ENCODE measurements at regions not wholly inside any gene's neighbourhood (a gene's known extent, or its start where the extent isn't known, plus 50 kb on each side); places are given as distances from the start of the nearest gene placed in this dataset.

DNA sequence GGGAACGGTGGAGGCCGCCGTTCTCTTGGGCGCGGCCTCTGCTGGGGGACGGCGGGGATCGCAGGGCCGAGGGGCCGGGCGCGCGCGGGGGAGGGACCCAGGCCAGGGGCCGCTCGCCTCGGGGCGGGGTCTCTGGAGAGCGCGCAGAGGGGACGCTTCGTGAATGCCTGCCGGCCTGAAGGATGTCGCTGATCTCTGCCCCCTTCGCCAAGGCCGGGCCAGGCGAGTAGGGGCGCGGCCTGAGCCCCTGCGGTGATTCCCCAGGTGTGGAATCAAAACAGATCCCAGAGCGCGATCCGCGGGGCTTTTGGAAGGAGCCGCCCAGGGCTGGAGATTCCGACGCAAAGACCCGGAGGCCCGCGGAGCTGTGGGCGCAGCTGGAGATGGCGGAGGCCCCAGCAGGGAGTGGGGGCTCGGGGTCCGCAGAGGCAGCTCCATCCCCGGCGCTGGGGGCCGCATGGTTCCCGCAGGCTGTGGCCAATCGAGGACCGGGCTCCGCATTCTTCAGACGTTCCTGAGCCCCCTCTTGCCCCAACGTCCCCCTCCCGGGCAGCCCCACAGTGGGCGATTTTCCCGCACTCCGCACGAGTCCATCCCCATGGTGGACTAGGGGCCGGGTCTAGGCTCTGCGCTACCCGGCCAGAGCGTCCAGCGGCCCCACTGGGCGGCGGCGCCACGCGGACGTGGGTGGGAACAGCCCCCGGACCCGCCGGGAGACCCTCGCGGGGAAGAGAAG, 166.0 kb downstream of the ACTR3B start:
- TF ChIP-seq, protein P1, sequence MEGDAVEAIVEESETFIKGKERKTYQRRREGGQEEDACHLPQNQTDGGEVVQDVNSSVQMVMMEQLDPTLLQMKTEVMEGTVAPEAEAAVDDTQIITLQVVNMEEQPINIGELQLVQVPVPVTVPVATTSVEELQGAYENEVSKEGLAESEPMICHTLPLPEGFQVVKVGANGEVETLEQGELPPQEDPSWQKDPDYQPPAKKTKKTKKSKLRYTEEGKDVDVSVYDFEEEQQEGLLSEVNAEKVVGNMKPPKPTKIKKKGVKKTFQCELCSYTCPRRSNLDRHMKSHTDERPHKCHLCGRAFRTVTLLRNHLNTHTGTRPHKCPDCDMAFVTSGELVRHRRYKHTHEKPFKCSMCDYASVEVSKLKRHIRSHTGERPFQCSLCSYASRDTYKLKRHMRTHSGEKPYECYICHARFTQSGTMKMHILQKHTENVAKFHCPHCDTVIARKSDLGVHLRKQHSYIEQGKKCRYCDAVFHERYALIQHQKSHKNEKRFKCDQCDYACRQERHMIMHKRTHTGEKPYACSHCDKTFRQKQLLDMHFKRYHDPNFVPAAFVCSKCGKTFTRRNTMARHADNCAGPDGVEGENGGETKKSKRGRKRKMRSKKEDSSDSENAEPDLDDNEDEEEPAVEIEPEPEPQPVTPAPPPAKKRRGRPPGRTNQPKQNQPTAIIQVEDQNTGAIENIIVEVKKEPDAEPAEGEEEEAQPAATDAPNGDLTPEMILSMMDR (conservative IDR thresholded peaks at IDR 0.05; ENCODE audit: low read depth, low read length) = no peak
- TF ChIP-seq, protein P2, sequence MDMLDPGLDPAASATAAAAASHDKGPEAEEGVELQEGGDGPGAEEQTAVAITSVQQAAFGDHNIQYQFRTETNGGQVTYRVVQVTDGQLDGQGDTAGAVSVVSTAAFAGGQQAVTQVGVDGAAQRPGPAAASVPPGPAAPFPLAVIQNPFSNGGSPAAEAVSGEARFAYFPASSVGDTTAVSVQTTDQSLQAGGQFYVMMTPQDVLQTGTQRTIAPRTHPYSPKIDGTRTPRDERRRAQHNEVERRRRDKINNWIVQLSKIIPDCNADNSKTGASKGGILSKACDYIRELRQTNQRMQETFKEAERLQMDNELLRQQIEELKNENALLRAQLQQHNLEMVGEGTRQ (IDR thresholded peaks at IDR 0.05; ENCODE audit: low read depth, low read length) = no peak
- TF ChIP-seq FOS (IDR thresholded peaks at IDR 0.05; ENCODE audit: low read depth, low read length) (no peak), POLR2A (IDR thresholded peaks at IDR 0.05; ENCODE audit: low read depth, low read length) (no peak), CHD1 (IDR thresholded peaks at IDR 0.05; ENCODE audit: low read depth, low read length) (no peak), MXI1 (IDR thresholded peaks at IDR 0.05; ENCODE audit: borderline replicate concordance, low read depth, low read length) (no peak), RFX5 (IDR thresholded peaks at IDR 0.05; ENCODE audit: low read depth, low read length) (no peak), SMC3 (IDR thresholded peaks at IDR 0.05; ENCODE audit: low read depth, low read length) (no peak), NFE2L2 (IDR thresholded peaks at IDR 0.05; ENCODE audit: low read depth, low read length) (no peak), CEBPB (IDR thresholded peaks at IDR 0.05; ENCODE audit: low read depth, low read length) (no peak), RAD21 (IDR thresholded peaks at IDR 0.05; ENCODE audit: low read length) (no peak)
- TF ChIP-seq, protein P3, sequence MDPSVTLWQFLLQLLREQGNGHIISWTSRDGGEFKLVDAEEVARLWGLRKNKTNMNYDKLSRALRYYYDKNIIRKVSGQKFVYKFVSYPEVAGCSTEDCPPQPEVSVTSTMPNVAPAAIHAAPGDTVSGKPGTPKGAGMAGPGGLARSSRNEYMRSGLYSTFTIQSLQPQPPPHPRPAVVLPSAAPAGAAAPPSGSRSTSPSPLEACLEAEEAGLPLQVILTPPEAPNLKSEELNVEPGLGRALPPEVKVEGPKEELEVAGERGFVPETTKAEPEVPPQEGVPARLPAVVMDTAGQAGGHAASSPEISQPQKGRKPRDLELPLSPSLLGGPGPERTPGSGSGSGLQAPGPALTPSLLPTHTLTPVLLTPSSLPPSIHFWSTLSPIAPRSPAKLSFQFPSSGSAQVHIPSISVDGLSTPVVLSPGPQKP (IDR thresholded peaks at IDR 0.05; ENCODE audit: borderline replicate concordance, low read depth, low read length) = no peak
